HG03521 (cell line): ENCODE measurements at regions not wholly inside any gene's neighbourhood (a gene's known extent, or its start where the extent isn't known, plus 50 kb on each side); places are given as distances from the start of the nearest gene placed in this dataset.

Source experiments
- ATAC-seq: cut with Tn5 transposase; IDR thresholded peaks from one replicate; pipeline ENCODE4 v1.9.1; 2021; ENCODE audit warnings: mild to moderate bottlenecking, moderate library complexity; ENCODE audit not compliant: unreplicated experiment

DNA sequence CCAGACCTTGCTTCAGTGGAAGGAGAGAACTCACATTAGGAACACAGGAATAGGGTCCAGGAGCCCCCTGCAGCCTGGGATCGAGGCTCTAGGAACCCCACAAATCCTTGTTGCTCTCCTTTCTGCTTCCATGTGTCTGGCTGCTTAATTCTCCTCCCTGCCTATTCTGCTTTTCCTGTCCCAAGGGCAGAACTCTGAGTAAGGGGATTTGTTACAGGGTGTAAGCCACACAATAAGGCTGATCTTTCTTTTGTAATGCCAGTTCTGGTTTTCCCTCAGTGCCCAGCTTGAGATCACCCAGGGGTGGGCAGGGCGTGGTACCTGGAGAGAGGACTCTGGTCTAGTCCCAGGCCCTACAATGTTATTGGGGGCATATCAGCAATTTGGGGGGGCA lies 119.6 kb upstream of the MGAT5 start:
- ATAC-seq = no peak

DNA sequence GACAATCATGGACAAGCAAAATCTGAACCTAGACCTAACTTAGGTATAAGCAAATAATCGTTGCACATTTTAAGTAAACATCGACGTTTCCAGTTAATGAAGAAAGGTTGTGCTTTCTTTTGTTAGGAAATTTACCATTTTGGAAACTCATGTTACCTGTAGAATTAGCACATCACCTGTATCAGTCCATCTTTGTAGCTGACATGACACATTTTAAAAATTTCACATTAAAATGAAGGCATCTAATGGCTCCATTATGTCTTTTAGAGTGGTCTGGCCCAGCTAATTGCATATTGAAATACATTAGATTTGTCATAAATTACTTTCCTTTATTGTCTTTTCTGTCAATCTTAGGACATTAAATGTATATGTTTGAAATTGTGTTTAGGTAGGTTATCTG lies 119.0 kb upstream of the MGAT5 start:
- ATAC-seq = no peak

DNA sequence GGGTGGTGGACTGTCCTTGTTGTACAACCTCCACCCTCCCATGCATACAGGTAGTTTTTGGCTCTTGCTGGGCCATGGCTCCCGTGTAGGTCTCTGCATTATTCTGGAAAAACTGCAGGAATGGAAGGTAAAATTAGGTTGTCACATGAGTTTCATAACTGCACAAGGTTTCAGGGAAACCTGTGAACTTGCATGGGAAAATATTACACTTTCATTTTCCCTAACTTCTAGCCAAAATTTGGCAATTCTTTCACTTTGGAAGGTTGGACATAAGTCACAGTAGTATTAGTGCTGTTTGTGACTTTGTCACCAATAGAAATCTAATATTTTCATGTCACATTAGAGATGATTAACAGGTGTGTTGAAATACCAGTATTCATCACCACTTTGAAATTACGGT lies 118.1 kb upstream of the MGAT5 start:
- ATAC-seq = no peak

GRCh38 chr2:134136731-134137130 lies 117.1 kb upstream of the MGAT5 start:
- ATAC-seq = no peak

DNA sequence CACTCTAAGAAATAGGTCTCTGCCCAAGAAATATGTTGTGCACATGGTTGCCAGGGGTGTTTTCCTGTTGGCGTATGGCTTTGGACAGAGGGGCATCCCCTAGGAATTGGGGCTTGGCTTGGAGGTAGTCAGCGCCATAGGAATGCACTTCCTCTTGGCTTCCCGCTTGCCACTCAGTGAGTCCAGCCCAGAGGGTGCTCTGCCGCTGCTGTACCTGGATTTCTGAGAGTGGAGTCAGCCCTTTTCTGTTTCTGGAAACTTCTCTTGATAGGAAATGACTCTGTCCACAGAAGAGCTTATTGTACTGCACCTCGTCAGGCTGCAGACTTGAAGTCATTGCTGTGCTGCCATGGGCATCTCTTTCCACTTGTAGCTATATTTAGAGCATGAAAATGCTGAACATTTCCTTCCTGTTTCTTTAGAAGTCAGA lies 116.7 kb upstream of the MGAT5 start:
- no peak for ATAC-seq

DNA sequence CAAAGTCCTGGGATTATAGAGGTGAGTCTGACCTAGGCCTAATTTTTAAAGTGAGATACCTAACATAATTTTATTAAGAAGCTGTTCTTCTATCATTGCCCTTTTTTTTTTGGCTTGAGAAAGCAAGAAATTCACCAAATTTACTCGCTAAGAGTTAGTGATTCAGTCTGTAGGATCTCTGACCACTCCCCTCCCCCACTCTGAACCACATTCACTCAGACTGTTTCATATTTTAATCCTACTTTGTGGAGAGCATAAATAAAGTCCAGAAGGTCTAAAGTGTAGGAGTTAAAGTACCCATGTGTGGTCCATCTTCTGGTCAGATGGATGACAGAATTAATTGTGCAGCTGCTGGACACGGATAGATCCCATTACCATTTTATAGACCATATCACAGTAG lies 115.8 kb upstream of the MGAT5 start:
- no peak for ATAC-seq

DNA sequence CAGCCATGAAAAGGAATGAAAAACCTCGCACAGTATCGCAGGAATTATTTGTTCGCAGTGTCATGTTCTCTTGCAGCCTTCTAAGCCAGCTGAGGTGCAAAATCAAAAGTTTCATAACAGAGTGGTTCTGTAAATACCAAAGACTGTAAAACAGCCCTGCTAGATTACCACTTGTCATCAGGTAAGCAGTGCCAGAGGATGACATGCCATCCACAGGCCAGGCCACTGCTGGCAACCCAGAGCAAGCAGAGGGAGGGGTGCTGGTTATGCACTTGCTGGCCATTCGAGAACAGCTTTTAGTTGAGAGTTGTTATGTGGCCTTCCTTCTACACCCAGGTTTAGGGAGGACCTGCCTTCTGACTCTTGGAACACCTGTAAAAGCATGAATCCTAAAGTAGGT lies 114.3 kb upstream of the MGAT5 start:
- no peak for ATAC-seq

DNA sequence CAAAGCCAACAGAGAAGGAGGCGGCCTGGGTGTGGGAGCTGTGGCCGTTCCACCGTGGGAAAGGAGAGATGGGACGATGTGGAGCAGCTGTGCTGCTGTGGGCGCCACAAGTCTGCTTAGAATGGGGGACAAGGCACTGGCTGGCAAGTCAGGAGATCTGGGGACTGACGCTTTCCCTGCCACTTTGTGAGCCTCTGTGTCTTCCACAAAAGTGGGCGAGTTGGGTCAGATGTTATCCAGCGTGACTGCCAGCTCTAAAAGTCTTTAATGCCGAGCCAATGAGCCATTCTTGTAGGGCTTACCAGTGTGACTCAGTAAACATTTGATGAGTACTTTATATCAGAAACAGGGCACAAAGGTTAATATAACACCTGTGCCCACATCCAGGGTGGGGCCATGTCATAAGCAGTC lies 113.6 kb upstream of the MGAT5 start:
- no peak for ATAC-seq

DNA sequence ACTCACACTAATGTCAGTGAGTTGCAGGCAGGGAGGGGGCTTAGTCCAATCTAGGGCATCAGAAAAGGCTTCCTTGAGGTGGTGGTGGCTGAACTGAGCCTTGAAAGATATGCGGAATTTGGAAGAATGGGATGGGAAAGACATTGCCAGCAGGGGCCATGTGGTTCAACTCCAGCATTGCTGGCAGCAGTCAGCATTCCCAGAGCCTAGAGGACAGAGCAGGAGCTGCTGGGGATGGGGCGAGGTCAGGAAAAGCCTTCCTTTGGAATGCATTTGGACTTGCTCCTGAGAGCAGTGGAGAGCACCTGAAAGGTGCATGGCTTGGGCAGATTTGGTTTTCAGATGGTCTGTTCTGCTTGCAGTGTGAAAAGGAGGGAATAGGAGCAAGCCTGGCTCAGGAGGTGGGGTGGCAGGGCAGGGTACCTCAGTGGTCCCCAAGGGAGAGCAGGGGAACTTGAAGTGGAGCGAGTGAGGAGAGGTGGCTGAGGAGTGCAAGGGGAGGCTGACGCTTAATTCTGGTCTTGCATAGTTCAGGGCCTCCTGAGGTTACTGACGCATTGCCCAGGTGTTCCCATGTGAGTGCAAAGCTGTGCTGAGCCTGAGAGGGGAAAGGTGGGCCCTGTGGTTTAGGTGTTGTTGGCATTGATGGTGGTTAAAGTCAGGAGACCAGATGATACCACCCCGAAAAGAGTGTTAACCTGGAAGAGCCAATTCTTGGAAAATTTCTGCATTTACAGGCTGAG lies 112.1 kb upstream of the MGAT5 start:
- ATAC-seq = no peak

DNA sequence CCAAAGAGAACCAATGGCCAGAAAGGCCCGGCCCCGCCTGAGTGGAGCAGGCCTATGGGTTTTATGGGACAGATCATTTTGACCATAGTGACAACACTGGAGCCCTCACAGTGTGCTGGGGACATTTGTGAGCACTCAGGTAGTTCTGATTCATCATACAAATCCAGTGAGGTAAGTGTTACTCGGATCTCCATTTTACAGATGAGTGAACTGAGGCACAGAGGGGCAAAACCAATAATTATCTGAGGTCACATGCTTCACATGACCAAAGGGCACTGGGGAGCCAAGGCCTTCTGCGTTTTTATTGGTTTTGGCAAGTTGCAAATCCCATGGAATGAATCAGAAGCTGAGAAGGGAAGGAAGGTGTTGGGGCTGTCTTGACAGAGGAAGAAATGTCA lies 111.5 kb upstream of the MGAT5 start:
- ATAC-seq = no peak

- ATAC-seq = no peak
These were observed 111.0 kb upstream of the MGAT5 start for GRCh38 chr2:134142903-134143302.

GRCh38 chr2:134143568-134143967 lies 110.3 kb upstream of the MGAT5 start:
- no peak for ATAC-seq

- ATAC-seq = no peak
These were observed 109.7 kb upstream of the MGAT5 start for GRCh38 chr2:134144081-134144596.

- no peak for ATAC-seq
These were observed 109.2 kb upstream of the MGAT5 start for GRCh38 chr2:134144651-134145050.

DNA sequence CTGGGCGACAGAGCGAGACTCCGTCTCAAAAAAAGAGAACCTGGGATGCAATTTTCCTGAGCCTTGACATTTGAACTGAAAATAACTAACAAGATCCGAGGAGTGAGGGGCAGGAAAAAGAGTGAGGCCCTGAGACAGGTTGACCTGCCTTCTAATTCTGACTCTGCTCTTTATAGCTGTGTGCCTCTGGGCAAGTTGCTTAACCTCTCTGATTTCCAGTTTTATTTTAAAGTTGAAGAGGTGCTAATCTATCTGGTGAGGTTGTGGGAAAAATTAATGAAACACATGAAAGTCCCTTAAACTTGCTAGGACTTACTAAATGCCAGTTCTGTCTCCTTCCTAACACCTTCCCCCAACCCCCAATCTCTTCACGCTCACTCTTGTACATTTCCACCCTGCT lies 108.4 kb upstream of the MGAT5 start:
- no peak for ATAC-seq

GRCh38 chr2:134146161-134146560 lies 107.7 kb upstream of the MGAT5 start:
- no peak for ATAC-seq

DNA sequence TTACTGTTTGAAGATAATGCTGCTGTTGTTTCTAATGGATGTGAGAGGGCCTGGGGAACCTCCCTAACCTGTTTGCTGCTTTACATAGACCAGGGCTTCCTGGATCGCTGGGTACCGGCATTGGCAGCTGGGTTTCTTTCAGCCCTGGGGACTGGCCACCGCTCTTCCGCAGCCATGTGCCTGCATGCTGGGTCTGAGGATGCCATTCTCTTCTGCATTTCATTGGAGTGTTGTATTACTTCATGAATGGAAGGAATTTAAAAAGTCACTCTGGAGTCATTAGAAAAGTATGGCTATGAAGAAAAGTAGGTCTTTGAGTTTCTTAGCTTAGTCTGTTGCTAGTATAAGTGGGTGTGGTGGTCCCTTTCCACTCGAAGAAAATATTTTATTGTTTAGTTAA lies 107.3 kb upstream of the MGAT5 start:
- no peak for ATAC-seq

DNA sequence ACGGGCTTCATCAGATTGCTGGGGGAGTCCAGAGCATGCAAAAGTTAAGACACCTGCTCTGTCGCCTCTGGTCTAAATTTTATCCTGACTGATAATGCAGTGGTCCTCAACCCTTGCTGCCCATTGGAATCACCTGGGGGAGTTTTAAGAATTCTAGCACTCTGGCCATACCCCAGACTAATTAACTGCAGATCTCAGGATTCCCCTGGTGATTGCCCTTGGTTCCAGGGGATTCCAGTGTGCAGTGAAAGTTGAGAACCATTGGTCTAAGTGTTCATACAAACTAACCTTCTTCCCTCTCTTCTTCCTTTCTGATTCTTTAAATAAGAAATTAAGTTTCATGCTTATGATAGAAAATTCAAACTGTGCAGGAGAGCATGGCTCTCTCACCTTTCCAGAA lies 105.7 kb upstream of the MGAT5 start:
- no peak for ATAC-seq

DNA sequence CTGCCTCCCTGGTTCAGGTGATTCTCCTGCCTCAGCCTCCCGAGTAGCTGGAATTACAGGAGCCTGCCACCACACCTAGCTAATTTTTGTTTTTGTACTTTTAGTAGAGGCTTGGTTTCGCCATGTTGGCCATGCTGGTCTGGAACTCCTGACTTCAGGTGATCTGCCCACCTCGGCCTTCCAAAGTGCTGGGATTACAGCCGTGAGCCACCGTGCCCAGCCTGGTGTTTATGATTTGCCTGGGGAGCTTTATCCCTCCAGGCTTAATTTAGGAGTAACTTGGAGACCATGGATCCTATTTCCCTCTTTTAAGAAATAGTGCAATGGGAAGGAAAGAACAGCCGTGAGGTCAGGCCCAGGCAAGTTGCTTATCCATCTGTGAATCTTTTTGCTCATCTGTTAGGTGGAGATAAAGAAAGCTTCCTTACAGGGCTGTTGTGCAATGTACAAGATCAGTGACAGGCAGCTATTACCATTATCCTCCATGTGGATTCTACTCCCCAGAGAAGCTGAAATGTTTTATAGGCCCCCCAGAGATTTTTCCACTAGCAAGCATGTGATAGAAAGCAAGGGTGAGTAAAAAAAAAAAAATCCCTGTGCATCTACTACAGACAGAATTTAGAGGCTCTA lies 104.9 kb upstream of the MGAT5 start:
- no peak for ATAC-seq

- ATAC-seq = no peak
These were observed 104.0 kb upstream of the MGAT5 start for GRCh38 chr2:134149904-134150303.

DNA sequence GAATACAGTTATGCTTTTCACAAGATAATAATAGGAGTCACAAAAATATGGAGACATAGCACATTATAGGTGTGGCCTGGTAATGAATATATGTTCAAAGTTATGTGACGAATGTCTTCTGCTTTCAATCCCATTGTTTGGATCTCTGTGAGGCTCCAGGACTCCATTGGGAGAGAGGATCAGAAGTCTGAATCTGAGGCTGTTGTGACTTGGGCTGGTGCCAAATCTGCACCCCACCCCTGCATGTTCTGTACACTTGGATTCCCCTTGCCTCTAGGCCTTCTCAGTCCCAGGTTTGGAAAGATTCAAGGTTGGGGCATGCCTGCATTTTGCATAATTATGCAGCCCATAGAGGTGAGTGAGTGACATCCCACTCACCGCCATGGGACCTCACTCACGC lies 103.1 kb upstream of the MGAT5 start:
- no peak for ATAC-seq
